Upper lobe of right lung (tissue), 1 donor: ENCODE measurements at regions not wholly inside any gene's neighbourhood (a gene's known extent, or its start where the extent isn't known, plus 50 kb on each side); places are given as distances from the start of the nearest gene placed in this dataset.
"Not testable (repeated sequence)": the region's sequence is repeated elsewhere in the genome, so short reads cannot be mapped to it uniquely, and the experiment has no call there.

ENCODE experiments used
- ATAC-seq: fragments of 200-7000 bp; cut with Tn5 transposase; one replicate; pipeline ENCODE4 v1.9.1; 2020; ENCODE audit warnings: mild to moderate bottlenecking, moderate library complexity
- DNase-seq: peaks from one replicate; pipeline ENCODE4 v3.0.0-alpha.2; 2020
- H3K27ac ChIP-seq: fragments of 200-600 bp; one replicate; pipeline ENCODE4 v1.8.0; 2022
- H3K27me3 ChIP-seq: fragments of 200-600 bp; one replicate; pipeline ENCODE4 v1.8.0; 2022; ENCODE audit warnings: mild to moderate bottlenecking
- H3K36me3 ChIP-seq: fragments of 200-600 bp; one replicate; pipeline ENCODE4 v1.8.0; 2022
- H3K4me1 ChIP-seq: fragments of 200-600 bp; one replicate; pipeline ENCODE4 v1.8.0; 2022
- H3K4me3 ChIP-seq: fragments of 200-600 bp; one replicate; pipeline ENCODE4 v1.8.0; 2022; ENCODE audit warnings: mild to moderate bottlenecking
- H3K9me3 ChIP-seq: fragments of 200-600 bp; one replicate; pipeline ENCODE4 v1.8.0; 2022
- intact Hi-C: fragments of 100-400 bp; cut with DNase I; formaldehyde crosslinking; loops from one replicate; pipeline ENCODE4 v1.11.0; 2022
- TF ChIP-seq, protein P1 (sequence below): fragments of 200-600 bp; IDR thresholded peaks from one replicate; pipeline ENCODE4 v1.8.0; 2022; ENCODE audit warnings: antibody characterized with exemption
- donor health status: DM: no; HTN: yes; CAD: no; lungs with severe emphysema.

DNA sequence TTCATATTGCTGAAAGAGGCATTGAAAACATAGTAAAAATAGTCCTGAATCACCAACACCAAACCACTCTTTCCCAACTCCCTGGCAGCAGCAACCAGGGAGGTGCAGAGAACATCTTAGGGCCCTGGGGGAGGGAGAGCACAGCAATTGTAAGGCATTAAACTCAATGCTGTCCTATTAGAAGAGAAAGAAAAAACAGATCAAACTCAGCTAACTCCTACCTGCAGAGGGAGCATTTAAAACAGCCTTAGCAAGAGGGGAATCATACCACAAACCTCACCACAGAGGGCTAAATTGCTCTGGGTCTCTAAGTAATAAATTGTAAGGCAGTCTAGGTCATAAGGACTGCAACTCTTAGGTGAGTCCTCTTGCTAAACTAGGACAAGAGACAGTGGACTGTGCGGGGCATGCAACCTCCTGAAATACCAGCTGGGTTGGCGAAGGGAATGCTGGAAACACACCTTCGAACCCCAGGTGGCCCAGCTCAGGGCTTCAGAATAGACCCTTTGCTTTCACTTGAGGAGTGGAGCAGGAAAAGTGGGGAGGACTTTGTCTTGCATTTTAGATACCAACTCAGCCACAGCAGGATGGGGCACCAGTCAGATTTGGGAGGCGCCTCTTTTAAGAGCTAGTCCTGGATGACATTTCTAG, 697.1 kb upstream of the FAT3 start:
- no peaks in the 10 kb centered on the region for H3K4me1 ChIP-seq
- H3K9me3 ChIP-seq, result no peaks in the 10 kb centered on the region
- TF ChIP-seq, protein P1, sequence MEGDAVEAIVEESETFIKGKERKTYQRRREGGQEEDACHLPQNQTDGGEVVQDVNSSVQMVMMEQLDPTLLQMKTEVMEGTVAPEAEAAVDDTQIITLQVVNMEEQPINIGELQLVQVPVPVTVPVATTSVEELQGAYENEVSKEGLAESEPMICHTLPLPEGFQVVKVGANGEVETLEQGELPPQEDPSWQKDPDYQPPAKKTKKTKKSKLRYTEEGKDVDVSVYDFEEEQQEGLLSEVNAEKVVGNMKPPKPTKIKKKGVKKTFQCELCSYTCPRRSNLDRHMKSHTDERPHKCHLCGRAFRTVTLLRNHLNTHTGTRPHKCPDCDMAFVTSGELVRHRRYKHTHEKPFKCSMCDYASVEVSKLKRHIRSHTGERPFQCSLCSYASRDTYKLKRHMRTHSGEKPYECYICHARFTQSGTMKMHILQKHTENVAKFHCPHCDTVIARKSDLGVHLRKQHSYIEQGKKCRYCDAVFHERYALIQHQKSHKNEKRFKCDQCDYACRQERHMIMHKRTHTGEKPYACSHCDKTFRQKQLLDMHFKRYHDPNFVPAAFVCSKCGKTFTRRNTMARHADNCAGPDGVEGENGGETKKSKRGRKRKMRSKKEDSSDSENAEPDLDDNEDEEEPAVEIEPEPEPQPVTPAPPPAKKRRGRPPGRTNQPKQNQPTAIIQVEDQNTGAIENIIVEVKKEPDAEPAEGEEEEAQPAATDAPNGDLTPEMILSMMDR, result no peak
- intact Hi-C loops, result no loop called here
- no peaks in the 10 kb centered on the region for H3K36me3 ChIP-seq
- no peaks in the 10 kb centered on the region for H3K27me3 ChIP-seq
- DNase-seq (no peak), ATAC-seq (no peak)
- H3K4me3 ChIP-seq, result no peak overlapping the region
- no peak overlapping the region for H3K27ac ChIP-seq

DNA sequence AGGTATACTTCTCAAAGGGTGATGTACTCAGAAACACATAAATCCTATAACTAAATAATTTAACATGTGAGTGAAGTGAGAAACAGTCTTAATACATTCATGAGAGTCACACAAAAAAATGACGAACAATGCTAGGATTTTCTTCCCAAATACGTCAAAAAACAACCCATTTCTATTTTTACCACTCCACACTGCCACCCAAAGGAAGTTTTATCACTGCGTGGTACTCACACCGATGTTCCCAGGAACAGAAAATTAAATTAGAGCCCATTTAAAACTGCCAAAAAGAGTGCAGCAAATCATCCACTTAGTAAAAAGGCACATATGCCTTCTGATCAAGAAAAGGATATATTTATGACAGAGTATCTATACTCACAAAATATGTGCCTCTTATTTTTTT, 710.9 kb upstream of the FAT3 start:
- Histone ChIP-seq H3K9me3 (no peaks in the 10 kb centered on the region), H3K27me3 (no peaks in the 10 kb centered on the region), H3K27ac (no peak overlapping the region), H3K4me3 (no peak overlapping the region), H3K36me3 (no peaks in the 10 kb centered on the region), H3K4me1 (no peaks in the 10 kb centered on the region)
- ATAC-seq, result no peak
- intact Hi-C loops, result no loop called here
- DNase-seq, result no peak
- TF ChIP-seq, protein P1, result no peak

DNA sequence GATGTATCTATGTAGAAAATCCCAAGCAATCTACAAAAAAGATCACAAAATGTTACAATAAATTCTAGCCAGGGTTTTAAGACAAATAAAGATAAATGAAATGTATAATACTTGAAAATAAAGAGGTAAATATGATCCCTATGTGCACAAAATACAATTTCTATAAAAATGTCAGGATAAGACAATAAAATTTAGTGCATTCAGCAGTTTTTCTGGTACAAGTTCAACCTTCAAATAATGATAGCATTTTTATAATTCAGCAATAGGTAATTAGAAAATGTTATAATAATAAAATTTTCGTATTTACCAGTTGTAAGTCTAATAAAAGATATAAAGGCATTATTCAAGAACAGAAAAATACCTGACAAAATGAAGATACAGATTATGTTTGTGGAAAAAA, 726.8 kb upstream of the FAT3 start:
- H3K4me3 ChIP-seq, result no peak overlapping the region
- ATAC-seq (no peak), DNase-seq (no peak)
- intact Hi-C loops, result no loop called here
- no peaks in the 10 kb centered on the region for H3K27me3 ChIP-seq
- no peaks in the 10 kb centered on the region for H3K9me3 ChIP-seq
- no peaks in the 10 kb centered on the region for H3K4me1 ChIP-seq
- TF ChIP-seq, protein P1, result no peak
- H3K27ac ChIP-seq, result no peak overlapping the region
- H3K36me3 ChIP-seq, result no peaks in the 10 kb centered on the region

DNA sequence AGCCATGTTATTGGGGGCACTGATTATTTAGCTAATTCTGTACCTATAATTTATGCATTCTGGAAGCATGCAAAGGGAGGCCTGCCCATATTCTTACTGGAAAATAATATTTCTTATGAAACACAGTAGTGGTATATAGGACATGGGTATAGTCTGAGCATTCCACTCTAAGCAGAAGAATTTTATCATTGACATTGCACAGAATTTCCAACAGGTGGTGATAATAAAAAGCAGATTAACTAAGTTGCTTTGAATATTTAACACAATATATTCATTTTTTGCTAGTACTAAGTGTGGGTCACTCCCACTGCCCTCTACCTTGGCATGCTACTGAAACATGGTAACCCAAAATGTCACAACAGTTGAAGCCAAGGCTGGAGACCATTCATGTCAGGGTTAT, 728.8 kb upstream of the FAT3 start:
- intact Hi-C loops, result no loop called here
- DNase-seq (no peak), ATAC-seq (no peak)
- no peaks in the 10 kb centered on the region for H3K36me3 ChIP-seq
- H3K4me3 ChIP-seq, result no peak overlapping the region
- H3K27ac ChIP-seq, result no peak overlapping the region
- H3K4me1 ChIP-seq, result no peaks in the 10 kb centered on the region
- H3K9me3 ChIP-seq, result no peaks in the 10 kb centered on the region
- H3K27me3 ChIP-seq, result no peaks in the 10 kb centered on the region
- TF ChIP-seq, protein P1, result no peak

DNA sequence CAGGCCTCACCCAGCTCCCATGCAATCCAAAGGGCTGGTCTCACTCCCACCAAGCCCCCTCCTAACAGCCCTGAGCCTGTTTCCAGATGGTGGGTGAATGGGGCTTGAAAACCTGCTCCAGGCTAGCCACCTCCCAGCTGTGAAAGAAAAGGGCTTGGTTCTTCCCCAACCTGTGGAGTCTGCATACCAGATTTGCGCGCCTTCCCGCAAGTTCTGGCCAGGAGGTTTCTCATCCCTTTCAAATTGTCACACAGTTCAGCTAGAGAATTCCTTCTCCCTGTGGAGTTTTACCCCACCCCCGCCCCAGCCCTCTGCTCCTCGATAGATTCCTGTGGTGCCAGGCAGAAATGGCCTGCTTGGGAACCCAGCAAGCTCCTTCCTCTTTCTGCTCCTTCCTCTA, 734.6 kb upstream of the FAT3 start:
- Histone ChIP-seq H3K4me1 (no peaks in the 10 kb centered on the region), H3K36me3 (no peaks in the 10 kb centered on the region), H3K27me3 (no peaks in the 10 kb centered on the region), H3K27ac (no peak overlapping the region), H3K4me3 (no peak overlapping the region), H3K9me3 (no peaks in the 10 kb centered on the region)
- ATAC-seq, result no peak
- TF ChIP-seq, protein P1, result no peak
- intact Hi-C loops, result no loop called here
- DNase-seq, result no peak

DNA sequence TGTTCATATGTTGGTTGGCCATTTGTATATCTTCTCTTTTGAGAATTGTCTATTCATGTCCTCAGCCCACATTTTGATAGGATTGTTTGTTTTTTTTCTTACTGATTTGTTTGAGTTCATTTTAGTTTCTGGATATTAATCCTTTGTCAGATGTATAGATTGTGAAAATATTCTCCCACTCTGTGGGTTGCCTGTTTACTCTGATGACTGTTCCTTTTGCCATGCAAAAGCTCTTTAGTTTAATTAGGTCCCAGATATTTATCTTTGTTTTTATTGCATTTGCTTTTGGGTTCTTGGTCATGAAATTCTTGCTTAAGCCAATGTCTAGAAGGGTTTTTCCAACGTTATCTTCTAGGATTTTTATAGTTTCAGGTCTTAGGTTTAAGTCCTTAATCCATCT, 740.7 kb upstream of the FAT3 start:
- H3K9me3 ChIP-seq, ATAC-seq, DNase-seq, H3K36me3 ChIP-seq, intact Hi-C loops, H3K4me3 ChIP-seq, H3K27ac ChIP-seq, H3K4me1 ChIP-seq, H3K27me3 ChIP-seq: not testable (repeated sequence)

DNA sequence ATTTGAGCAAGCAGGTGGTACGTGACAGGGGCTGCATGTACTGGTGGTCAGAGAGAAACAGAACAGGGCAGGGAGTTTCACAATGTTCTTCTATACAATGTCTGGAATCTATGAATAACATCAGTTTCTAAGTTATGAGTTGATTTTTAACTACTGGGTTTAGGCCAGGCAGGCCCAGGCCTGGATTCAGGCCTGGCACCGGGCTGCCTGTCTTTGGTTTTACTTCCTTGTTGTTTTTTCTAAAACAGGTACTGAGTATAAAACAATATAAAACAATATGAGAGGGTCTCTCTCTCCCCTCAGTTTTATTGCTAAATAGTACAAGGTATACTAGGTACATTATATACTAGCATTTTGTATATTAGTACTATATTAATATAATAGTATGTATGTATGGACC, 742.7 kb upstream of the FAT3 start:
- H3K9me3 ChIP-seq, H3K27ac ChIP-seq, H3K36me3 ChIP-seq, intact Hi-C loops, DNase-seq, H3K27me3 ChIP-seq, ATAC-seq, H3K4me1 ChIP-seq, H3K4me3 ChIP-seq: not testable (repeated sequence)
